OCI-LY1 (cell line): ENCODE measurements at regions not wholly inside any gene's neighbourhood (a gene's known extent, or its start where the extent isn't known, plus 50 kb on each side); places are given as distances from the start of the nearest gene placed in this dataset.
A peak's percentile ranks its signal among the peaks of the same experiment; 100 is the strongest.

Source experiments
- H2AFZ ChIP-seq: fragments of 200-600 bp; sonication (generic), shearing (Covaris generic); 2 replicates; pipeline ENCODE4 v1.6.0; 2014; ENCODE audit warnings: antibody characterized with exemption, mild to moderate bottlenecking, low read length
- H3F3A ChIP-seq: fragments of 200-600 bp; sonication (generic), shearing (Covaris generic); 2 replicates; pipeline ENCODE4 v1.6.0; 2014; ENCODE audit warnings: mild to moderate bottlenecking, antibody characterized with exemption, low read length, moderate library complexity; ENCODE audit not compliant: insufficient read depth
- H3K27ac ChIP-seq: fragments of 200-600 bp; sonication (generic); 2 replicates; pipeline ENCODE4 v1.5.1; 2014; ENCODE audit warnings: low read length, mixed run types, mild to moderate bottlenecking, low read depth; ENCODE audit not compliant: poor library complexity, severe bottlenecking
- H3K27me3 ChIP-seq: fragments of 200-600 bp; sonication (generic); 2 replicates; pipeline ENCODE4 v1.6.0; 2014; ENCODE audit warnings: antibody characterized with exemption, mild to moderate bottlenecking, low read length, moderate library complexity; ENCODE audit not compliant: insufficient read depth
- H3K36me3 ChIP-seq: fragments of 200-600 bp; sonication (generic); 2 replicates; pipeline ENCODE4 v1.6.1; 2014; ENCODE audit warnings: mild to moderate bottlenecking, antibody characterized with exemption, low read length, moderate library complexity, mixed read lengths; ENCODE audit not compliant: insufficient read depth
- H3K4me1 ChIP-seq: fragments of 200-600 bp; sonication (generic); 2 replicates; pipeline ENCODE4 v1.5.1; 2014; ENCODE audit warnings: mild to moderate bottlenecking, low read length, moderate library complexity; ENCODE audit not compliant: insufficient read depth, severe bottlenecking
- H3K4me2 ChIP-seq: fragments of 200-600 bp; sonication (generic), shearing (Covaris generic); 2 replicates; pipeline ENCODE4 v1.6.1; 2014; ENCODE audit warnings: low read length
- H3K4me3 ChIP-seq: fragments of 200-600 bp; sonication (generic); 2 replicates; pipeline ENCODE4 v1.5.1; 2014; ENCODE audit warnings: low read length, low read depth, mild to moderate bottlenecking, mixed read lengths; ENCODE audit not compliant: poor library complexity, severe bottlenecking
- H3K79me2 ChIP-seq: fragments of 200-600 bp; shearing (Covaris generic); 2 replicates; pipeline ENCODE4 v1.6.1; 2016; ENCODE audit warnings: mixed run types, low read length, mixed read lengths; ENCODE audit not compliant: insufficient read depth
- H3K9ac ChIP-seq: fragments of 200-600 bp; sonication (generic), shearing (Covaris generic); 2 replicates; pipeline ENCODE4 v1.6.1; 2014; ENCODE audit warnings: mild to moderate bottlenecking, low read length, mixed read lengths
- H3K9me2 ChIP-seq: fragments of 200-600 bp; sonication (generic), shearing (Covaris generic); 2 replicates; pipeline ENCODE4 v1.6.1; 2014; ENCODE audit warnings: low read depth, mild to moderate bottlenecking, low read length, mixed read lengths
- H3K9me3 ChIP-seq: fragments of 200-600 bp; shearing (Covaris generic); 2 replicates; pipeline ENCODE4 v1.6.1; 2014; ENCODE audit warnings: low read length, mixed read lengths
- H4K20me1 ChIP-seq: fragments of 200-600 bp; sonication (generic), shearing (Covaris generic); 2 replicates; pipeline ENCODE4 v1.6.0; 2016; ENCODE audit warnings: mild to moderate bottlenecking, low read length; ENCODE audit not compliant: insufficient read depth
- EZH2 ChIP-seq: fragments of 200-600 bp; sonication (generic), shearing (Covaris generic); IDR thresholded peaks from 2 replicates; pipeline ENCODE4 v1.8.0; 2017; ENCODE audit warnings: borderline replicate concordance, mixed run types, mild to moderate bottlenecking, antibody characterized with exemption, low read length, moderate library complexity, mixed read lengths
- TF ChIP-seq, protein P1 (sequence below): fragments of 200-600 bp; sonication (generic), shearing (Covaris generic); IDR thresholded peaks from 2 replicates; pipeline ENCODE4 v1.5.1; 2017; ENCODE audit warnings: mild to moderate bottlenecking, antibody characterized with exemption, low read length, moderate library complexity, mixed read lengths

DNA sequence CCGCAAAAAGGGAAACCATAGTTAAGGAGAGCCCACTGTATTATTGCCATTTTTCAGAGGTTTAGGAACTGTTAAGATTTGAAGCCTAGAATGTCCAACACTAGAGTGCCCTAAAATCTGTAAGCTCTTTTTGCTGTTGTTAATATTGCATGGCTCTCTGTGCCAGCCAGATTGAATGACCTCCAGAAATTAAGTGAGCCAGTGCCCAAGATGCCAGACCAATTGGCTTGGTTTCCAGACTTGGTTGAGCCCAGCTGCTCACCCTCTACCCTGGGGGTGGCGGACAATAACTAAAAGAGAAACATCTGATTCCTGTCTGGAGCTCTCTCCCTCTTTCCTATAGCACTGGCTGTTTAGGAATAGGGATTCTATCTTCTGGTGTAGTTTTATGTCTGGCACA, 340.1 kb downstream of the PHF14 start:
- Histone ChIP-seq H3K27me3 (no peaks in the 10 kb centered on the region), H3K36me3 (no peaks in the 10 kb centered on the region), H3K9me3 (no peaks in the 10 kb centered on the region), H4K20me1 (no peaks in the 10 kb centered on the region), H3K9me2 (no peaks in the 10 kb centered on the region), H2AFZ (no peak overlapping the region), H3K4me1 (peaks cover 23% of the 10 kb centered on the region), H3K4me3 (no peak overlapping the region), H3K27ac (no peak overlapping the region), H3K79me2 (no peaks in the 10 kb centered on the region), H3F3A (no peaks in the 10 kb centered on the region), H3K4me2 (no peak overlapping the region), H3K9ac (no peak overlapping the region)
- no peak for TF ChIP-seq EZH2
- TF ChIP-seq, protein P1, sequence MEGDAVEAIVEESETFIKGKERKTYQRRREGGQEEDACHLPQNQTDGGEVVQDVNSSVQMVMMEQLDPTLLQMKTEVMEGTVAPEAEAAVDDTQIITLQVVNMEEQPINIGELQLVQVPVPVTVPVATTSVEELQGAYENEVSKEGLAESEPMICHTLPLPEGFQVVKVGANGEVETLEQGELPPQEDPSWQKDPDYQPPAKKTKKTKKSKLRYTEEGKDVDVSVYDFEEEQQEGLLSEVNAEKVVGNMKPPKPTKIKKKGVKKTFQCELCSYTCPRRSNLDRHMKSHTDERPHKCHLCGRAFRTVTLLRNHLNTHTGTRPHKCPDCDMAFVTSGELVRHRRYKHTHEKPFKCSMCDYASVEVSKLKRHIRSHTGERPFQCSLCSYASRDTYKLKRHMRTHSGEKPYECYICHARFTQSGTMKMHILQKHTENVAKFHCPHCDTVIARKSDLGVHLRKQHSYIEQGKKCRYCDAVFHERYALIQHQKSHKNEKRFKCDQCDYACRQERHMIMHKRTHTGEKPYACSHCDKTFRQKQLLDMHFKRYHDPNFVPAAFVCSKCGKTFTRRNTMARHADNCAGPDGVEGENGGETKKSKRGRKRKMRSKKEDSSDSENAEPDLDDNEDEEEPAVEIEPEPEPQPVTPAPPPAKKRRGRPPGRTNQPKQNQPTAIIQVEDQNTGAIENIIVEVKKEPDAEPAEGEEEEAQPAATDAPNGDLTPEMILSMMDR = no peak

DNA sequence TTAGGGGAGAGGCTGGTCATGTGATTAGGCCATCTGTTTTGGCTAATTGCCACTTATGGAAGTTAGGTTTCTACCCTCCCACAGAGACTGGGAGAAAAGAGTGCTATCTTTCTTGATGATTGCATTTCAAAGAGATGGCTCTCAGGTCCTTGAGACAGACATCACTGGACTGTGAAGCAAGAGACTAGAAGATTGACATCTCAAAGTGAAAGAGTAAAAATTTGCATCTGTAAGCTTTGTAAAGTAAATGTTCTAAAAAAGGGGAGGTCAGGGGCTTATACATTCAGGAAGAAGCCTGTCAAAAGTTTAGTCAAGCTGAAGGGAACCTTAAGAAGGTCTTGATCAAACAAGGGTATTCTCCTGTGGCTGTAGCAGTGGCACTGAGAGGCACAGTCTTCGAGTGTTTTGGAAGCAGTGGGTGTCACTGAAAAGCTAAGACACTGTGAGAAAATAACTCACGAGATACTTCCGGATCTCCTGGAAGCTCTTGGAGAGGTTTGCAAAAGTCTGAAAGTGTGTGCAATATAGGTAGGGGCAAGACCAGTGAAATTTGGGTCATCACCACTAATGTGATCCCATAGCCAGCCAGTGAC, 342.1 kb downstream of the PHF14 start:
- H3K9me2 ChIP-seq = no peaks in the 10 kb centered on the region
- no peak overlapping the region for H3K4me2 ChIP-seq

GRCh38 chr7:11317766-11318165, 344.1 kb downstream of the PHF14 start:
- Histone ChIP-seq H2AFZ (no peak overlapping the region), H3K4me1 (peaks cover 24% of the 10 kb centered on the region), H3K4me2 (no peak overlapping the region), H3K9me3 (no peaks in the 10 kb centered on the region), H3K79me2 (no peaks in the 10 kb centered on the region), H3K9me2 (no peaks in the 10 kb centered on the region), H4K20me1 (no peaks in the 10 kb centered on the region), H3K27ac (no peak overlapping the region), H3K4me3 (no peak overlapping the region), H3K9ac (no peak overlapping the region), H3K27me3 (no peaks in the 10 kb centered on the region), H3K36me3 (no peaks in the 10 kb centered on the region), H3F3A (no peaks in the 10 kb centered on the region)
- TF ChIP-seq EZH2 = no peak
- TF ChIP-seq, protein P1 = no peak

More for the DNA sequence above, 342.1 kb downstream of the PHF14 start:
- Histone ChIP-seq H3K9ac (no peak overlapping the region), H3F3A (no peaks in the 10 kb centered on the region), H3K27me3 (no peaks in the 10 kb centered on the region), H3K4me1 (peaks cover 23% of the 10 kb centered on the region), H3K27ac (peak overlapping the region; percentile 21), H4K20me1 (no peaks in the 10 kb centered on the region), H3K9me3 (no peaks in the 10 kb centered on the region), H2AFZ (no peak overlapping the region), H3K79me2 (no peaks in the 10 kb centered on the region), H3K4me3 (no peak overlapping the region), H3K36me3 (no peaks in the 10 kb centered on the region)
- TF ChIP-seq, protein P1 = no peak
- no peak for TF ChIP-seq EZH2
